IMR-90 (cell line): ENCODE measurements at regions not wholly inside any gene's neighbourhood (a gene's known extent, or its start where the extent isn't known, plus 50 kb on each side); places are given as distances from the start of the nearest gene placed in this dataset.

Experiments used
- ATAC-seq: fragments of 200-7000 bp; cut with Tn5 transposase; 2 replicates; pipeline ENCODE4 v1.9.1; 2020; ENCODE audit warnings: low read depth, mild to moderate bottlenecking, moderate library complexity
- BruUV-seq: library from RNA; stranded (reverse); fragments of 400-500 nt; replicated peaks from 2 replicates; lab custom pipeline; 2021; lab: Mats Ljungman, UMichigan
- CTCF ChIA-PET: fragments of 300-600 bp; formaldehyde crosslinking; extraction: SDS; loops from one replicate; lab custom pipeline; 2021; ENCODE audit warnings: antibody characterized with exemption; lab: Yijun Ruan, JAX
- POLR2A ChIA-PET: fragments of 300-600 bp; sonication (Branson Sonifier 250); formaldehyde crosslinking; loops from one replicate; lab custom pipeline; 2022; ENCODE audit warnings: antibody characterized with exemption; ENCODE audit not compliant: unreplicated experiment; lab: Charles Lee
- DNase-seq: peaks from one replicate; pipeline ENCODE4 v3.0.0; 2013
- H2AFZ ChIP-seq: replicated peaks from 2 replicates; pipeline ENCODE3; 2013; ENCODE audit warnings: low read length, mild to moderate bottlenecking; ENCODE audit not compliant: poor library complexity
- H2AK5ac ChIP-seq: 2 replicates; pipeline ENCODE4 v1.6.1; 2013; ENCODE audit warnings: low read depth, low read length, inconsistent platforms
- H2AK9ac ChIP-seq: replicated peaks from 2 replicates; pipeline ENCODE3; 2013; ENCODE audit warnings: mild to moderate bottlenecking, low read depth, low read length, moderate library complexity; ENCODE audit not compliant: poor library complexity
- H2BK120ac ChIP-seq: 2 replicates; pipeline ENCODE4 v1.6.1; 2013; ENCODE audit warnings: low read depth, low read length, inconsistent platforms
- H2BK15ac ChIP-seq: 3 replicates; pipeline ENCODE4 v1.6.1; 2013; ENCODE audit warnings: low read depth, low read length, inconsistent platforms
- H2BK20ac ChIP-seq: 2 replicates; pipeline ENCODE4 v1.6.1; 2013; ENCODE audit warnings: low read depth, mild to moderate bottlenecking, inconsistent platforms, low read length, moderate library complexity
- H2BK5ac ChIP-seq: 2 replicates; pipeline ENCODE4 v1.6.1; 2013; ENCODE audit warnings: mild to moderate bottlenecking, low read depth, low read length, inconsistent platforms; ENCODE audit not compliant: poor library complexity, severe bottlenecking
- H3K14ac ChIP-seq: replicated peaks from 2 replicates; pipeline ENCODE4 v1.6.1; 2013; ENCODE audit warnings: low read depth, low read length, inconsistent platforms
- H3K18ac ChIP-seq: 2 replicates; pipeline ENCODE4 v1.6.1; 2013; ENCODE audit warnings: low read depth, low read length, control low read depth
- H3K23ac ChIP-seq: 2 replicates; pipeline ENCODE4 v1.6.1; 2013; ENCODE audit warnings: low read depth, low read length, inconsistent platforms
- H3K27ac ChIP-seq: 2 replicates; pipeline ENCODE4 v1.5.1; 2013; ENCODE audit warnings: mild to moderate bottlenecking, control low read depth, low read length; ENCODE audit not compliant: insufficient read depth
- H3K27me3 ChIP-seq: 2 replicates; pipeline ENCODE4 v1.6.1; 2013; ENCODE audit warnings: low read length; ENCODE audit not compliant: control insufficient read depth, insufficient read depth
- H3K36me3 ChIP-seq: 2 replicates; pipeline ENCODE4 v1.6.1; 2013; ENCODE audit warnings: low read length, mixed read lengths; ENCODE audit not compliant: control insufficient read depth, insufficient read depth
- H3K4ac ChIP-seq: 2 replicates; pipeline ENCODE4 v1.6.1; 2013; ENCODE audit warnings: low read depth, low read length, inconsistent platforms
- H3K4me1 ChIP-seq: 2 replicates; pipeline ENCODE4 v1.6.1; 2013; ENCODE audit warnings: low read length, mixed read lengths; ENCODE audit not compliant: control insufficient read depth, insufficient read depth
- H3K4me2 ChIP-seq: 2 replicates; pipeline ENCODE4 v1.6.1; 2013; ENCODE audit warnings: low read depth, mild to moderate bottlenecking, control low read depth, low read length, moderate library complexity
- H3K4me3 ChIP-seq: 2 replicates; pipeline ENCODE4 v1.5.1; 2013; ENCODE audit warnings: low read depth, mild to moderate bottlenecking, control low read depth, low read length, moderate library complexity; ENCODE audit not compliant: insufficient read depth
- H3K56ac ChIP-seq: 2 replicates; pipeline ENCODE4 v1.6.1; 2013; ENCODE audit warnings: low read length, inconsistent platforms; ENCODE audit not compliant: insufficient read depth; ENCODE audit errors: extremely low read depth
- H3K79me1 ChIP-seq, 2 experiments: 2 replicates each; pipeline ENCODE4 v1.6.1; 2013; ENCODE audit warnings: low read length in 2 of 2, inconsistent platforms in 1 of 2, low read depth in 1 of 2
- H3K9ac ChIP-seq: 2 replicates; pipeline ENCODE4 v1.6.1; 2013; ENCODE audit warnings: low read depth, low read length, control low read depth
- H3K9me1 ChIP-seq: 2 replicates; pipeline ENCODE4 v1.6.1; 2013; ENCODE audit warnings: low read length, inconsistent platforms; ENCODE audit not compliant: insufficient read depth
- H3K9me3 ChIP-seq: 2 replicates; pipeline ENCODE4 v1.6.1; 2013; ENCODE audit warnings: low read length; ENCODE audit not compliant: control insufficient read depth, insufficient read depth
- H4K20me1 ChIP-seq: 2 replicates; pipeline ENCODE4 v1.6.1; 2013; ENCODE audit warnings: low read length, inconsistent platforms; ENCODE audit not compliant: insufficient read depth
- H4K5ac ChIP-seq: 2 replicates; pipeline ENCODE4 v1.6.1; 2013; ENCODE audit warnings: mild to moderate bottlenecking, low read depth, low read length, control low read depth
- H4K8ac ChIP-seq, 2 experiments: 2 replicates each; pipeline ENCODE4 v1.6.1; 2013; ENCODE audit warnings: low read depth in 2 of 2, low read length in 2 of 2, control low read depth in 1 of 2, inconsistent platforms in 1 of 2
- H4K91ac ChIP-seq: 2 replicates; pipeline ENCODE4 v1.6.1; 2013; ENCODE audit warnings: low read depth, low read length, inconsistent platforms; ENCODE audit not compliant: insufficient read depth
- BHLHE40 ChIP-seq: fragments of 150-350 bp; IDR thresholded peaks from 2 replicates; pipeline ENCODE4 v1.6.1; 2016; ENCODE audit warnings: mild to moderate bottlenecking, low read depth, low read length
- CEBPB ChIP-seq: IDR thresholded peaks from 2 replicates; pipeline ENCODE4 v1.6.1; 2012; ENCODE audit warnings: low read depth, low read length, improper control_type of control experiment
- CHD1 ChIP-seq: IDR thresholded peaks from 2 replicates; pipeline ENCODE4 v1.6.1; 2012; ENCODE audit warnings: low read depth, low read length, improper control_type of control experiment
- CTCF ChIP-seq: conservative IDR thresholded peaks from 2 replicates; pipeline ENCODE4 v1.5.1; 2012; ENCODE audit warnings: mild to moderate bottlenecking, low read depth, low read length, improper control_type of control experiment
- ELK1 ChIP-seq: fragments of 150-350 bp; IDR thresholded peaks from 2 replicates; pipeline ENCODE4 v1.6.1; 2016; ENCODE audit warnings: low read depth, mild to moderate bottlenecking, low read length, moderate library complexity, borderline replicate concordance
- FOS ChIP-seq: fragments of 150-350 bp; IDR thresholded peaks from 2 replicates; pipeline ENCODE4 v1.6.1; 2016; ENCODE audit warnings: low read depth, low read length
- MAFK ChIP-seq: IDR thresholded peaks from 2 replicates; pipeline ENCODE4 v1.6.1; 2012; ENCODE audit warnings: low read depth, low read length, improper control_type of control experiment
- MAZ ChIP-seq: IDR thresholded peaks from 2 replicates; pipeline ENCODE4 v1.6.1; 2012; ENCODE audit warnings: low read depth, mild to moderate bottlenecking, low read length, improper control_type of control experiment, moderate library complexity, borderline replicate concordance
- MXI1 ChIP-seq: IDR thresholded peaks from 2 replicates; pipeline ENCODE4 v1.6.1; 2012; ENCODE audit warnings: low read depth, mild to moderate bottlenecking, low read length, moderate library complexity, borderline replicate concordance
- NFE2L2 ChIP-seq: fragments of 150-350 bp; IDR thresholded peaks from 2 replicates; pipeline ENCODE4 v1.6.1; 2016; ENCODE audit warnings: low read depth, mild to moderate bottlenecking, low read length
- POLR2A ChIP-seq: IDR thresholded peaks from 2 replicates; pipeline ENCODE4 v1.6.1; 2012; ENCODE audit warnings: mild to moderate bottlenecking, low read depth, low read length
- RAD21 ChIP-seq: IDR thresholded peaks from 2 replicates; pipeline ENCODE4 v1.6.1; 2012; ENCODE audit warnings: low read length, improper control_type of control experiment
- RCOR1 ChIP-seq: IDR thresholded peaks from 2 replicates; pipeline ENCODE4 v1.6.1; 2012; ENCODE audit warnings: mild to moderate bottlenecking, low read length, improper control_type of control experiment; ENCODE audit not compliant: insufficient replicate concordance
- RFX5 ChIP-seq: IDR thresholded peaks from 2 replicates; pipeline ENCODE4 v1.8.0; 2012; ENCODE audit warnings: low read depth, mild to moderate bottlenecking, low read length, moderate library complexity
- SMC3 ChIP-seq: fragments of 150-350 bp; IDR thresholded peaks from 2 replicates; pipeline ENCODE4 v1.6.1; 2016; ENCODE audit warnings: low read depth, mild to moderate bottlenecking, antibody characterized with exemption, low read length, moderate library complexity
- USF2 ChIP-seq: fragments of 150-350 bp; IDR thresholded peaks from 2 replicates; pipeline ENCODE4 v1.6.1; 2017; ENCODE audit warnings: mild to moderate bottlenecking, antibody characterized with exemption, low read length, low read depth
- WGBS, 2 experiments: methylation state at CpG; one replicate each; pipeline versions ENCODE4 v1.1.5 to v1.1.7; 2013; ENCODE audit warnings: missing lambda C conversion rate in 2 of 2; ENCODE audit not compliant: insufficient read length in 1 of 2; ENCODE audit errors: extremely low coverage in 2 of 2; 5-methylcytosine and 5-hydroxymethylcytosine counted together
- dilution Hi-C: fragments of 300-500 bp; cut with HindIII; formaldehyde crosslinking; loops from one replicate; pipeline ENCODE4 v1.14.3; 2018; ENCODE audit warnings: low sequenced_read_pairs; ENCODE audit not compliant: unreplicated experiment
- in situ Hi-C: fragments of 300-500 bp; cut with MboI; formaldehyde crosslinking; loops from 3 replicates; pipeline ENCODE4 v1.14.3; 2019; ENCODE audit warnings: low sequenced_read_pairs, inconsistent platforms, mixed read lengths
- intact Hi-C: fragments of 100-400 bp; cut with micrococcal nuclease; formaldehyde crosslinking; loops from 2 replicates; pipeline ENCODE4 v1.10.0; 2022

- Histone ChIP-seq H3K14ac (no peak overlapping the region), H3K9me1 (no peaks in the 10 kb centered on the region), H4K91ac (no peak overlapping the region), H3K4me1 (no peaks in the 10 kb centered on the region), H2BK15ac (no peak overlapping the region), H3K36me3 (no peaks in the 10 kb centered on the region), H2AK5ac (no peak overlapping the region), H3K27ac (no peak overlapping the region), H3K4ac (no peak overlapping the region), H3K18ac (no peak overlapping the region), H3K27me3 (no peaks in the 10 kb centered on the region), H2BK5ac (no peak overlapping the region), H4K20me1 (no peaks in the 10 kb centered on the region), H2BK120ac (no peak overlapping the region), H3K4me2 (no peak overlapping the region), H4K8ac (no peak overlapping the region), H3K4me3 (no peak overlapping the region), H2BK20ac (no peak overlapping the region), H2AK9ac (no peak overlapping the region), H2AFZ (no peak overlapping the region), H3K9ac (no peak overlapping the region), H3K23ac (no peak overlapping the region), H3K56ac (no peak overlapping the region), H3K79me1 (no peaks in the 10 kb centered on the region), H3K9me3 (peaks cover 3% of the 10 kb centered on the region), H4K5ac (no peak overlapping the region)
- DNase-seq = no peak
- no peak for ATAC-seq
- 20% methylated on average over 1 of the region's 4 CpGs; no CpG with 5 or more reads in 1 of the 2 experiments for WGBS, 2 experiments
- ChIA-PET CTCF (no interaction called here), POLR2A (no interaction called here)
- in situ Hi-C loops = no loop called here
- intact Hi-C loops = no loop called here
- no peak for TF ChIP-seq MXI1
- TF ChIP-seq RAD21 = no peak
- no peak for TF ChIP-seq MAFK
- TF ChIP-seq NFE2L2 = no peak
- no peak for TF ChIP-seq FOS
- no peak for TF ChIP-seq MAZ
- no peak for TF ChIP-seq RFX5
- TF ChIP-seq CTCF = no peak
- TF ChIP-seq USF2 = no peak
- no peak for TF ChIP-seq POLR2A
- no peak for TF ChIP-seq CEBPB
- no peak for TF ChIP-seq SMC3
- no peak for TF ChIP-seq RCOR1
- no peak for TF ChIP-seq ELK1
- no peak for TF ChIP-seq CHD1
- TF ChIP-seq BHLHE40 = no peak
- dilution Hi-C loops = no loop called here
- no TSS peak for BruUV-seq
Measured at GRCh38 chr13:70505809-70506208, 397.6 kb upstream of the KLHL1 start.
